ENCODE measurements at regions not wholly inside any gene's neighbourhood (a gene's known extent, or its start where the extent isn't known, plus 50 kb on each side); places are given as distances from the start of the nearest gene placed in this dataset.

DNA sequence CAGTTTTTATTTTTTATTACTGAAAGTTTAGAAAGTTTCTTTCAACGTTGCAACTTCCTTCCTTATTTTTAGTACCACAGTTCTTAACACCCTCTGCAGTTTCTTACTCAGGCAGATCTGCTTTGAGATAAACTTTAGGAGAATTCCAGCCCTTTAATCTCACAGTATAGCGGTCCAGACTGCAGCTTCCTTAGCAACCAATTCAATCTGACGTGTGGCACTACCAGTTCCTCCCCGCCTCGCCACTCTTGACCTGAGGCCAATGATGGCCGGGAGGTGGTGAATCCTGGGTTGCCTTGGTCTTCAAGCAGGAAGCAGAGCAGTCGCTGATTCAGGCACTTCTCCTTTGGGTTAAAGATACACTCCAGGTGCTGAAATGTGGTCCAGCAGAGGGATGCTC lies 334.3 kb upstream of the TRPC7 start:
- TF ChIP-seq, protein P1, sequence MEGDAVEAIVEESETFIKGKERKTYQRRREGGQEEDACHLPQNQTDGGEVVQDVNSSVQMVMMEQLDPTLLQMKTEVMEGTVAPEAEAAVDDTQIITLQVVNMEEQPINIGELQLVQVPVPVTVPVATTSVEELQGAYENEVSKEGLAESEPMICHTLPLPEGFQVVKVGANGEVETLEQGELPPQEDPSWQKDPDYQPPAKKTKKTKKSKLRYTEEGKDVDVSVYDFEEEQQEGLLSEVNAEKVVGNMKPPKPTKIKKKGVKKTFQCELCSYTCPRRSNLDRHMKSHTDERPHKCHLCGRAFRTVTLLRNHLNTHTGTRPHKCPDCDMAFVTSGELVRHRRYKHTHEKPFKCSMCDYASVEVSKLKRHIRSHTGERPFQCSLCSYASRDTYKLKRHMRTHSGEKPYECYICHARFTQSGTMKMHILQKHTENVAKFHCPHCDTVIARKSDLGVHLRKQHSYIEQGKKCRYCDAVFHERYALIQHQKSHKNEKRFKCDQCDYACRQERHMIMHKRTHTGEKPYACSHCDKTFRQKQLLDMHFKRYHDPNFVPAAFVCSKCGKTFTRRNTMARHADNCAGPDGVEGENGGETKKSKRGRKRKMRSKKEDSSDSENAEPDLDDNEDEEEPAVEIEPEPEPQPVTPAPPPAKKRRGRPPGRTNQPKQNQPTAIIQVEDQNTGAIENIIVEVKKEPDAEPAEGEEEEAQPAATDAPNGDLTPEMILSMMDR (IDR thresholded peaks at IDR 0.05), result no peak
- TF ChIP-seq POLR2A (IDR thresholded peaks at IDR 0.05), result no peak
